Left lung (tissue), 4 donors: ENCODE measurements at regions not wholly inside any gene's neighbourhood (a gene's known extent, or its start where the extent isn't known, plus 50 kb on each side); places are given as distances from the start of the nearest gene placed in this dataset.

Experiments used
- ATAC-seq: fragments of 200-7000 bp; cut with Tn5 transposase; one replicate; pipeline ENCODE4 v1.9.1; 2020; ENCODE audit warnings: moderate library complexity
- DNase-seq, 4 donors: peaks; one replicate each; pipeline ENCODE4 v3.0.0-alpha.2; 2013 to 2020
- H3K27ac ChIP-seq, 2 donors: fragments of 200-600 bp; sonication (generic) in 1 of 2; one replicate each; pipeline versions ENCODE4 v1.5.0 to v1.8.0; 2020 to 2021
- H3K27me3 ChIP-seq, 2 donors: fragments of 200-600 bp; sonication (generic) in 1 of 2; one replicate each; pipeline versions ENCODE4 v1.5.0 to v1.8.0; 2020 to 2021
- H3K36me3 ChIP-seq, 2 donors: fragments of 200-600 bp; sonication (generic) in 1 of 2; one replicate each; pipeline versions ENCODE4 v1.5.0 to v1.8.0; 2020 to 2021
- H3K4me1 ChIP-seq, 2 donors: fragments of 200-600 bp; one replicate each; pipeline ENCODE4 v1.8.0; 2021
- H3K4me3 ChIP-seq, 2 donors: fragments of 200-600 bp; sonication (generic) in 1 of 2; one replicate each; pipeline versions ENCODE4 v1.5.0 to v1.8.0; 2020 to 2021; ENCODE audit warnings: mild to moderate bottlenecking in 1 of 2
- H3K9me3 ChIP-seq, 2 donors: fragments of 200-600 bp; sonication (generic) in 1 of 2; one replicate each; pipeline versions ENCODE4 v1.5.0 to v1.8.0; 2020 to 2021
- CTCF ChIP-seq, 2 donors: fragments of 200-600 bp; sonication (generic) in 1 of 2; IDR thresholded peaks; one replicate each; pipeline versions ENCODE4 v1.5.0 to v1.8.0; 2021; ENCODE audit warnings: antibody characterized with exemption in 2 of 2
- intact Hi-C, 2 donors: fragments of 100-400 bp; cut with DNase I; formaldehyde crosslinking; loops; one replicate each; pipeline versions ENCODE4 v1.11.2 to v1.14.2; 2022
- donor health status: DM: no; HTN: yes; CAD: no.
- donor health status: DM: no; HTN: no; CAD: no.

GRCh38 chr1:219051547-219051946 is 122.1 kb upstream of the LYPLAL1 start:
- Histone ChIP-seq H3K36me3 (no peaks in the 10 kb centered on the region), H3K4me1 (no peaks in the 10 kb centered on the region), H3K4me3 (no peak overlapping the region), H3K9me3 (no peaks in the 10 kb centered on the region), H3K27me3 (no peaks in the 10 kb centered on the region), H3K27ac (no peak overlapping the region)
- no peak for TF ChIP-seq CTCF (IDR thresholded peaks at IDR 0.05)
- no peak for ATAC-seq
- no peak for DNase-seq
- intact Hi-C loops: no loop called here

- Histone ChIP-seq H3K4me1 (no peaks in the 10 kb centered on the region), H3K9me3 (peaks cover 0 to 10% of the 10 kb centered on the region in 2 donors), H3K27ac (no peak overlapping the region), H3K27me3 (no peaks in the 10 kb centered on the region), H3K36me3 (no peaks in the 10 kb centered on the region), H3K4me3 (no peak overlapping the region)
- no peak for TF ChIP-seq CTCF (IDR thresholded peaks at IDR 0.05)
- no peak for ATAC-seq
- intact Hi-C loops: no loop called here
- DNase-seq: no peak
Observed at GRCh38 chr1:219058891-219059820, 114.5 kb upstream of the LYPLAL1 start.

- intact Hi-C loops: loop anchor here in 1 of 2 donors (10.0 kb wide), 1 partner anchor 716 kb away; the partner anchor contains the start of gene TGFB2
- Histone ChIP-seq H3K4me1 (no peaks in the 10 kb centered on the region), H3K4me3 (no peak overlapping the region), H3K36me3 (no peaks in the 10 kb centered on the region), H3K27me3 (no peaks in the 10 kb centered on the region), H3K9me3 (peaks cover 0 to 10% of the 10 kb centered on the region in 2 donors), H3K27ac (no peak overlapping the region)
- ATAC-seq (no peak), DNase-seq (no peak)
- no peak for TF ChIP-seq CTCF (IDR thresholded peaks at IDR 0.05)
Observed at GRCh38 chr1:219060798-219061197, 112.9 kb upstream of the LYPLAL1 start.

- Histone ChIP-seq H3K36me3 (no peaks in the 10 kb centered on the region), H3K9me3 (peaks cover 0 to 4% of the 10 kb centered on the region in 2 donors), H3K4me1 (peaks cover 0 to 4% of the 10 kb centered on the region in 2 donors), H3K27me3 (no peaks in the 10 kb centered on the region), H3K27ac (no peak overlapping the region), H3K4me3 (no peak overlapping the region)
- no peak for DNase-seq
- no peak for TF ChIP-seq CTCF (IDR thresholded peaks at IDR 0.05)
- no peak for ATAC-seq
- intact Hi-C loops: loop anchor here in 1 of 2 donors (10.0 kb wide), 1 partner anchor 717 kb away; the partner anchor contains the start of gene TGFB2
Observed at GRCh38 chr1:219062161-219062560, 111.5 kb upstream of the LYPLAL1 start.

- H3K9me3 ChIP-seq: no peaks in the 10 kb centered on the region
Observed at GRCh38 chr1:219066098-219066497, 107.6 kb upstream of the LYPLAL1 start.

More at GRCh38 chr1:219066098-219066497, 107.6 kb upstream of the LYPLAL1 start:
- intact Hi-C loops: loop anchor here in 1 of 2 donors (10.0 kb wide), 1 partner anchor 721 kb away; the partner anchor contains the start of gene TGFB2
- DNase-seq (no peak), ATAC-seq (no peak)
- no peak overlapping the region for H3K27ac ChIP-seq
- no peak overlapping the region for H3K4me3 ChIP-seq
- no peak for TF ChIP-seq CTCF (IDR thresholded peaks at IDR 0.05)
- H3K36me3 ChIP-seq: no peaks in the 10 kb centered on the region
- peaks cover 0 to 4% of the 10 kb centered on the region in 2 donors for H3K4me1 ChIP-seq
- H3K27me3 ChIP-seq: no peaks in the 10 kb centered on the region
